Stimulated activated CD4-positive, alpha-beta T cell treated with anti-CD3 and anti-CD28 coated beads, Interleukin-4, amount 100 ng/mL, for 1 hour (primary cell): ENCODE measurements at regions not wholly inside any gene's neighbourhood (a gene's known extent, or its start where the extent isn't known, plus 50 kb on each side); places are given as distances from the start of the nearest gene placed in this dataset.

ENCODE experiments used
- DNase-seq: peaks from one replicate; pipeline ENCODE4 v3.0.0-alpha.2; 2020

DNA sequence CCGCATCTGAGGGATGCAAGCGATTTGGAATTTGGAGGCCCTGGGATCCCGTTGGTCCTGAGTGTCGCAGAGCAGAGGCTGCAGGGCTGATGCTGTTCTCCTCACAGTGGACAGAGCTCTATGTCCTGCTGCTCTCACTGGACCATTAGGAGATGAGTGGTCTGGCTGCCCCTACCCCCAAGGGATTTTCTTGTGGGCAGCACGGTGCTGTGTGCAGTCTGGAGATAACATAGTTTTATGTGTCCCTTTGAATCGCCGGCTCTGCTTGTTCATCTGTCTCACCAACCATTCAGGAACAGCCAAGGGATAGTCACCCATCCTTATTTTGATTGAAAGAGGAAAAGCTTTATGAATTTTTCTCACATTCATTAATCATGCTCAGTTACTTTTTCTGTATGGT, 49.9 kb downstream of the CHRM3 start:
- no peak for DNase-seq

GRCh38 chr1:239437822-239438221, 51.5 kb downstream of the CHRM3 start:
- DNase-seq: no peak

- no peak for DNase-seq
These were observed 52.5 kb downstream of the CHRM3 start for GRCh38 chr1:239438891-239439290.

- no peak for DNase-seq
These were observed 57.0 kb downstream of the CHRM3 start for GRCh38 chr1:239443361-239443760.

GRCh38 chr1:239446611-239447010, 60.2 kb downstream of the CHRM3 start:
- no peak for DNase-seq

GRCh38 chr1:239448911-239449310, 62.5 kb downstream of the CHRM3 start:
- no peak for DNase-seq

DNA sequence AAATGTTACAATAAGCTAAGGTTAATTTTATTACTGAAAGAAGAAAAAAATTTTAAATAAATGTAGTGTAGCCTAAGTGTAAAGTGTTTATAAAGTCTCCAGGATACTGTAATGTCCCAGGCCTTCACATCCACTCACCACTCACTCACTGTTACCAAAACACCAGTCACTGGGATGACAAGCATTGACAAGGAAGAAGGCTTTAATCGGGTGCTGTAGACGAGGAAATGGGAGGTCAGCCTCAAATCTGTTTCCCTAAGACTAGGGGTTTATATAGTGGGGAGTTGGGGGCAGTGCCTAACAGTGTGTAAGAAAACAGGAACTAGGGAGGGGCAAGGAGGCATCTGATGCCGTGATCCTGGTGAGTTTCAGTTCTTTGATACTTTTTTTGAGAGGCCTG, 69.4 kb downstream of the CHRM3 start:
- no peak for DNase-seq

DNA sequence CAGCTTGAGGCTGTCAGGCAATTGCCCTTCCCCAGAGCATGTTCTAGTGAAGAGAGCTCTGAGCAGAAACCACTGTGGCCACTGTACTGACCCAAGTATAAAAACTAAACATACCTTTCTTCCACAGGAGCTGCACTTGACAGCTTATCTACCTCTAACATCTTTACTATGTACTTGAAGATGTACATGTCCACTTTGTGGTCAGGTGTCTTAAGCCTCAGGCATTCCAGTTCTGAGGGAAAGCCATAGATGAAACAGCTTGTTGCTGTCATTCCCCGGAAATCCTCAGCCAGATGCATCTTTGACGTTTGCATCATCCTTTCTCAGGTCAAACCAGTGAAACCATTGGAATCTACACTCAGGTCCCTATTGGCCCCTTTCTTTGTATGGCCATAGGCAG, 70.4 kb downstream of the CHRM3 start:
- DNase-seq: no peak

GRCh38 chr1:239457491-239458143, 71.2 kb downstream of the CHRM3 start:
- no peak for DNase-seq

GRCh38 chr1:239458144-239458500, 71.8 kb downstream of the CHRM3 start:
- DNase-seq: no peak

- no peak for DNase-seq
These were observed 81.4 kb downstream of the CHRM3 start for GRCh38 chr1:239467730-239468129.

- DNase-seq: no peak
These were observed 91.7 kb downstream of the CHRM3 start for GRCh38 chr1:239478069-239478468.

GRCh38 chr1:239483391-239483790, 97.0 kb downstream of the CHRM3 start:
- no peak for DNase-seq

DNA sequence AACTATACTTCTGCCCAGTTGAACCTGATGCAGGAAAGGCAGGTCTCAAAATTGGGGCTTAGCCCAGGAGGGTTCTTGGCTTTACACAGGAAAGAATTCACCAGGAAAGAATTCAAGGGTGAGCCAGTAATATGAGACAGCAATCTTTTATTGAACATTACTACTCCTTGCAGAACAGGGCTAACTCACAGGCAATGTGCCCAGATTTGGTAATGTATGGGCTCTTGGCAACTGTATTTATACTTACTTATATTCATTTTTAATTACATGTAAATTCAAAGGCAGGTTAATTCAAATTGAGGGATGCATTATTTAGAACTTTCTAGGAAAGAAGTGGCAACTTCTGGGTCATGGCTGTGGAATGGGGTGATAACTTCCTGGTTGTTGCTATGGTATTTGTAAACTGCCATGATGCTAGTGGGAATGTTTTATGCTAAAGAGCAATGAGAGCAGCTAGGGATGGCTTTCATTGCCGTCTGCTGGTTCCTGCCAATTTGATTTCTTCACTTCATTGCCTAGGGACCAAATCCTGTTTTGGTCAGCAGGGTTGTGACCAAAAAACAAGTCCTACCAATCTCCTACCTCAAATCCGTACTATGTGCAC, 107.5 kb downstream of the CHRM3 start:
- DNase-seq: no peak

DNA sequence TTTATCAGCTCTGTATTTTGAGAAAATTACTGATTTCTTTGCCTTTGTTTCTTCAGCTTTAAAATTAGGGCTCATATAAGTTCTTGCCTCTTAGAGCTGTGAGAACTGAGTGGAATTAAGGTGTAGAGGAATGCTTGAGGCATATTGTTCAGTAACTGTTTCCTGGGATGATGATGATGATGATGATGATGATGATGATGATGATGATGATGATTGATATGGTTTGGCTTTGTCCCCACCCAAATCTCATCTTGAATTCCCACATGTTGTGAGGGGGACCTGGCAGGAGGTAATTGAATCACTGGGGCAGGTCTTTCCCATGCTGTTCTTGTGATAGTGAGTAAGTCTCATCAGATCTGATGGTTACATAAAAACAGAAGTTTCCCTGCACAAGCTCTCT, 118.7 kb downstream of the CHRM3 start:
- no peak for DNase-seq

DNA sequence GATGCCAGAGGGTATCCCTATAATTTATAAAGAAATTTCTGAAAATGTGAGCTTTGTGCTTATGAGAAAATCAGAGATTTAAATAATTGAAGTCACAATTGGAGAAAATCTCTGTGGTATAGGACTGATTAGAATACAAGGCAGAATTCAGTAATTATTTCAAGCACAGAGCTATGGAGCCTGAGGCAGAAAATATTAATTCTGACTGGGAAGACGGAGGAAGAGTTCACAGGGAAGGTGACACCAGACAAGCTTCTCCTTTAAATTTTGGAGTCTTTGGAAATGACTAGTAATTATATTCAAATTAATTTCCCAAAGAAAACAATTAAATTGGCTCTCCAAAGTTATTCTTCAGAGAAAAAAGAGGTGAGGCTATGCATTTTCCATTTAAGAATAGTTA, 121.5 kb downstream of the CHRM3 start:
- DNase-seq: no peak

GRCh38 chr1:239511875-239512274, 125.5 kb downstream of the CHRM3 start:
- no peak for DNase-seq

GRCh38 chr1:239516579-239516978, 130.2 kb downstream of the CHRM3 start:
- DNase-seq: no peak

- DNase-seq: no peak
These were observed 140.0 kb downstream of the CHRM3 start for GRCh38 chr1:239526391-239526790.

GRCh38 chr1:239527051-239527693, 140.8 kb downstream of the CHRM3 start:
- DNase-seq: no peak

- no peak for DNase-seq
These were observed 149.9 kb downstream of the CHRM3 start for GRCh38 chr1:239536165-239536849.

GRCh38 chr1:239537795-239538194, 151.4 kb downstream of the CHRM3 start:
- no peak for DNase-seq

GRCh38 chr1:239538239-239538988, 152.0 kb downstream of the CHRM3 start:
- DNase-seq: no peak
